ENCODE measurements at regions not wholly inside any gene's neighbourhood (a gene's known extent, or its start where the extent isn't known, plus 50 kb on each side); places are given as distances from the start of the nearest gene placed in this dataset.
"Not testable (repeated sequence)": the region's sequence is repeated elsewhere in the genome, so short reads cannot be mapped to it uniquely, and the experiment has no call there.

- TF ChIP-seq, protein P1, sequence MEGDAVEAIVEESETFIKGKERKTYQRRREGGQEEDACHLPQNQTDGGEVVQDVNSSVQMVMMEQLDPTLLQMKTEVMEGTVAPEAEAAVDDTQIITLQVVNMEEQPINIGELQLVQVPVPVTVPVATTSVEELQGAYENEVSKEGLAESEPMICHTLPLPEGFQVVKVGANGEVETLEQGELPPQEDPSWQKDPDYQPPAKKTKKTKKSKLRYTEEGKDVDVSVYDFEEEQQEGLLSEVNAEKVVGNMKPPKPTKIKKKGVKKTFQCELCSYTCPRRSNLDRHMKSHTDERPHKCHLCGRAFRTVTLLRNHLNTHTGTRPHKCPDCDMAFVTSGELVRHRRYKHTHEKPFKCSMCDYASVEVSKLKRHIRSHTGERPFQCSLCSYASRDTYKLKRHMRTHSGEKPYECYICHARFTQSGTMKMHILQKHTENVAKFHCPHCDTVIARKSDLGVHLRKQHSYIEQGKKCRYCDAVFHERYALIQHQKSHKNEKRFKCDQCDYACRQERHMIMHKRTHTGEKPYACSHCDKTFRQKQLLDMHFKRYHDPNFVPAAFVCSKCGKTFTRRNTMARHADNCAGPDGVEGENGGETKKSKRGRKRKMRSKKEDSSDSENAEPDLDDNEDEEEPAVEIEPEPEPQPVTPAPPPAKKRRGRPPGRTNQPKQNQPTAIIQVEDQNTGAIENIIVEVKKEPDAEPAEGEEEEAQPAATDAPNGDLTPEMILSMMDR (IDR thresholded peaks at IDR 0.05): not testable (repeated sequence)
- not testable (repeated sequence) for TF ChIP-seq POLR2A (IDR thresholded peaks at IDR 0.05)
Observed at GRCh38 chr16:64343820-64344443, 777.9 kb downstream of the CDH11 start.

Measured in testis (tissue), 2 donors.